Endodermal cell (in vitro differentiated cells): ENCODE measurements at regions not wholly inside any gene's neighbourhood (a gene's known extent, or its start where the extent isn't known, plus 50 kb on each side); places are given as distances from the start of the nearest gene placed in this dataset.

Experiments
- DNase-seq: peaks from one replicate; pipeline ENCODE4 v3.0.0-alpha.2; 2017
- H3K27ac ChIP-seq: 2 replicates; pipeline ENCODE4 v1.5.1; 2013; ENCODE audit warnings: mild to moderate bottlenecking, low read depth, low read length, moderate library complexity
- H3K27me3 ChIP-seq: 2 replicates; pipeline ENCODE4 v1.6.1; 2013; ENCODE audit warnings: mild to moderate bottlenecking, low read length, moderate library complexity; ENCODE audit not compliant: insufficient read depth, control insufficient read depth, poor library complexity, severe bottlenecking
- H3K36me3 ChIP-seq: 2 replicates; pipeline ENCODE4 v1.7.0; 2013; ENCODE audit warnings: mild to moderate bottlenecking, low read length, moderate library complexity; ENCODE audit not compliant: control insufficient read depth, insufficient read depth
- H3K4me1 ChIP-seq: one replicate; pipeline ENCODE4 v1.7.0; 2013; ENCODE audit warnings: low read length; ENCODE audit not compliant: control insufficient read depth, insufficient read depth
- H3K4me3 ChIP-seq: 2 replicates; pipeline ENCODE4 v1.5.1; 2013; ENCODE audit warnings: mild to moderate bottlenecking, low read length, moderate library complexity
- H3K9ac ChIP-seq: 2 replicates; pipeline ENCODE4 v1.6.1; 2013; ENCODE audit warnings: mild to moderate bottlenecking, low read length, moderate library complexity; ENCODE audit not compliant: poor library complexity, severe bottlenecking; ENCODE audit errors: extremely low read depth
- H3K9me3 ChIP-seq: 2 replicates; pipeline ENCODE4 v1.6.1; 2013; ENCODE audit warnings: mild to moderate bottlenecking, low read length, moderate library complexity; ENCODE audit not compliant: control insufficient read depth
- H3K27ac Mint-ChIP-seq: 2 replicates; pipeline ENCODE4 v1.8.0; 2020; ENCODE audit warnings: mixed read lengths
- H3K27me3 Mint-ChIP-seq: 2 replicates; pipeline ENCODE4 v1.8.0; 2021; ENCODE audit warnings: mild to moderate bottlenecking, mixed read lengths; ENCODE audit not compliant: insufficient read depth
- H3K36me3 Mint-ChIP-seq: 2 replicates; pipeline ENCODE4 v1.8.0; 2020; ENCODE audit warnings: low read depth, mixed read lengths
- H3K4me1 Mint-ChIP-seq: 2 replicates; pipeline ENCODE4 v1.8.0; 2020; ENCODE audit warnings: mixed read lengths
- H3K4me3 Mint-ChIP-seq: 2 replicates; pipeline ENCODE4 v1.8.0; 2020; ENCODE audit warnings: mild to moderate bottlenecking, moderate library complexity, mixed read lengths
- H3K9me3 Mint-ChIP-seq: 2 replicates; pipeline ENCODE4 v1.8.0; 2020; ENCODE audit warnings: mild to moderate bottlenecking, mixed read lengths
- CTCF ChIP-seq: fragments of 200-600 bp; sonication (generic); conservative IDR thresholded peaks from 2 replicates; pipeline ENCODE4 v1.5.0; 2021; ENCODE audit warnings: antibody characterized with exemption, mild to moderate bottlenecking
- WGBS, 2 experiments: methylation state at CpG; one replicate each; pipeline versions ENCODE4 v1.1.5 to v1.1.7; 2013; ENCODE audit warnings: missing lambda C conversion rate in 2 of 2, mixed read lengths in 1 of 2; ENCODE audit not compliant: insufficient coverage in 1 of 2, insufficient read length in 1 of 2; 5-methylcytosine and 5-hydroxymethylcytosine counted together

GRCh38 chr12:30308010-30308717 lies 387.5 kb downstream of the IPO8 start:
- DNase-seq: no peak
- Histone ChIP-seq H3K9ac (no peak overlapping the region), H3K4me1 (no peaks in the 10 kb centered on the region), H3K36me3 (no peaks in the 10 kb centered on the region), H3K27ac (no peak overlapping the region), H3K27me3 (no peaks in the 10 kb centered on the region), H3K9me3 (peaks cover 17% of the 10 kb centered on the region), H3K4me3 (no peak overlapping the region)
- no peaks in the 10 kb centered on the region for H3K27me3 Mint-ChIP-seq
- no peaks in the 10 kb centered on the region for H3K4me1 Mint-ChIP-seq
- no peak overlapping the region for H3K27ac Mint-ChIP-seq
- no peak overlapping the region for H3K4me3 Mint-ChIP-seq
- peaks cover 22% of the 10 kb centered on the region for H3K9me3 Mint-ChIP-seq
- H3K36me3 Mint-ChIP-seq: peaks cover 2% of the 10 kb centered on the region
- TF ChIP-seq CTCF: no peak
- 95% methylated on average over 3 of the region's 4 CpGs; no CpG with 5 or more reads in 1 of the 2 experiments for WGBS, 2 experiments

GRCh38 chr12:30304528-30304927 lies 391.1 kb downstream of the IPO8 start:
- H3K36me3 ChIP-seq: no peaks in the 10 kb centered on the region
- no peak overlapping the region for H3K27ac ChIP-seq
- H3K27me3 ChIP-seq: no peaks in the 10 kb centered on the region
- H3K9ac ChIP-seq: no peak overlapping the region
- Mint-ChIP-seq H3K27me3 (no peaks in the 10 kb centered on the region), H3K36me3 (peaks cover 2% of the 10 kb centered on the region), H3K4me3 (no peak overlapping the region), H3K9me3 (peaks cover 9% of the 10 kb centered on the region), H3K27ac (no peak overlapping the region), H3K4me1 (no peaks in the 10 kb centered on the region)
- no peak for DNase-seq
- TF ChIP-seq CTCF: peak; percentile 60
- no peak overlapping the region for H3K4me3 ChIP-seq
- no peaks in the 10 kb centered on the region for H3K9me3 ChIP-seq
- H3K4me1 ChIP-seq: no peaks in the 10 kb centered on the region

GRCh38 chr12:30301291-30301690 lies 394.4 kb downstream of the IPO8 start:
- Mint-ChIP-seq H3K27me3 (peaks cover 2% of the 10 kb centered on the region), H3K9me3 (no peaks in the 10 kb centered on the region), H3K36me3 (no peaks in the 10 kb centered on the region), H3K4me3 (no peak overlapping the region), H3K4me1 (peaks cover 8% of the 10 kb centered on the region), H3K27ac (no peak overlapping the region)
- Histone ChIP-seq H3K4me1 (no peaks in the 10 kb centered on the region), H3K36me3 (no peaks in the 10 kb centered on the region), H3K27ac (no peak overlapping the region), H3K27me3 (no peaks in the 10 kb centered on the region), H3K4me3 (no peak overlapping the region), H3K9me3 (no peaks in the 10 kb centered on the region), H3K9ac (no peak overlapping the region)
- no peak for DNase-seq
- TF ChIP-seq CTCF: no peak
- 95 to 100% methylated on average over 1 to 2 of the region's 2 CpGs for WGBS, 2 experiments
